ENCODE measurements at regions not wholly inside any gene's neighbourhood (a gene's known extent, or its start where the extent isn't known, plus 50 kb on each side); places are given as distances from the start of the nearest gene placed in this dataset.

DNA sequence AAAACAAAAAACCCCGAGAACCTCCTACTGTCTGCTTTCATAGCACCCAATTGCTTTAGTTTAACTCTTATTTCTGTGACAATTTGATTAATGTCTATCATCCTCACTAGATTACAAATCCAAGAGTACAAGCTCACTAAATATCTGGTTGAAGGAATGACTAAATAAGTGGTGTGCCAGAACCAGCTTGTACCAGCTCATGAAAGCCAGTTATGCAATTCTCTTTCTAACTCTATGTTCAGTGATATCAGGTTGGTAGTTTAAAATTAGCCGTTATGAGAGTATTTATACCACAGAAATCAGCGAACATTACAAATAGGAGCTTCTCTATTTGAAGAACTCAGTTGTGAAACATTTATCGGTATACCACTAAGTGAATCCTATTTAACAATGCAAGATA, 137.2 kb upstream of the MITF start:
- H3K4me1 ChIP-seq, result no peaks in the 10 kb centered on the region
- no peaks in the 10 kb centered on the region for H3K27me3 ChIP-seq
- no peak for DNase-seq (ENCODE audit: low spot score in 2 of 2)
- no peak overlapping the region for H3K4me3 ChIP-seq
- intact Hi-C loops (cut with DNase I; ENCODE audit: low total_unique reads), result no loop called here
- H3K36me3 ChIP-seq, result no peaks in the 10 kb centered on the region
- H3K9me3 ChIP-seq, result peaks cover 0 to 3% of the 10 kb centered on the region in 2 donors
- TF ChIP-seq CTCF (IDR thresholded peaks at IDR 0.05), result no peak
- TF ChIP-seq POLR2AphosphoS5 (IDR thresholded peaks at IDR 0.05), result no peak
- TF ChIP-seq POLR2A (IDR thresholded peaks at IDR 0.05), result no peak
- no peak overlapping the region for H3K27ac ChIP-seq

- Histone ChIP-seq H3K4me1 (no peaks in the 10 kb centered on the region), H3K4me3 (no peak overlapping the region), H3K27ac (no peak overlapping the region), H3K9me3 (no peaks in the 10 kb centered on the region), H3K27me3 (no peaks in the 10 kb centered on the region), H3K36me3 (no peaks in the 10 kb centered on the region)
- DNase-seq (ENCODE audit: low spot score in 2 of 2), result no peak
- intact Hi-C loops (cut with DNase I; ENCODE audit: low total_unique reads), result no loop called here
- TF ChIP-seq POLR2A (IDR thresholded peaks at IDR 0.05), result no peak
- TF ChIP-seq POLR2AphosphoS5 (IDR thresholded peaks at IDR 0.05), result no peak
- TF ChIP-seq CTCF (IDR thresholded peaks at IDR 0.05), result no peak
Measured at GRCh38 chr3:69594286-69594685, 145.0 kb upstream of the MITF start.

DNA sequence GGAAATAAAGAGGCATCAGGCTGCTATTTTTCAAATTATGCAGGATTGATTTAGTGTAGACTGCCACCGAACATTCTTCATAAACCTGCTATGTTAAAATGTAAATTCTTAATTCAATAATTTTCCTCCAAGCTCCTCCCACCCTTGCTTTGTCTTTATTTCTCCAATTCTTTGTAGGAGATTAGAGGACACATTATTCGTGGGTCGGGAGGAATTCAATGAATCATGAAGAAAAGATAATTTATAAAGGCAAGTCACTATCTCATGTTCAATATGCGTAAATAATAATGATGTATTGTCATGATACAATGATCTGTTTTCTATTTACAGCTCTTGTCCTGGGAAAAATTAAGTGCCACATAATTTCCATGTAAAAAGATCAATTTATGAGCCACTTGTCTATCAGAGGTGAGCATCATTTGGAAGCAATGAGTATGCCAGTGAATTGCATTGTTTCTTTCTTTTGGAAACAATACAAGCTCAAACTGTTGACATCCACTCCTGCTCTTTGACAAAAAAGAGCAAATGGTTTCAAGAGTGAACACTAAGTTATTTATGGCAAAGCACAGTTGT, 148.0 kb upstream of the MITF start:
- Histone ChIP-seq H3K4me1 (no peaks in the 10 kb centered on the region), H3K36me3 (no peaks in the 10 kb centered on the region), H3K4me3 (no peak overlapping the region), H3K27ac (no peak overlapping the region), H3K9me3 (peaks cover 12 to 15% of the 10 kb centered on the region in 2 donors), H3K27me3 (no peaks in the 10 kb centered on the region)
- intact Hi-C loops (cut with DNase I; ENCODE audit: low total_unique reads), result no loop called here
- DNase-seq (ENCODE audit: low spot score in 2 of 2), result no peak
- no peak for TF ChIP-seq POLR2A (IDR thresholded peaks at IDR 0.05)
- TF ChIP-seq CTCF (IDR thresholded peaks at IDR 0.05), result no peak
- TF ChIP-seq POLR2AphosphoS5 (IDR thresholded peaks at IDR 0.05), result no peak

- H3K27ac ChIP-seq, result no peak overlapping the region
- peaks cover 12 to 19% of the 10 kb centered on the region in 2 donors for H3K9me3 ChIP-seq
- no peak for DNase-seq (ENCODE audit: low spot score in 2 of 2)
- intact Hi-C loops (cut with DNase I; ENCODE audit: low total_unique reads), result no loop called here
- no peak overlapping the region for H3K4me3 ChIP-seq
- H3K36me3 ChIP-seq, result no peaks in the 10 kb centered on the region
- H3K4me1 ChIP-seq, result no peaks in the 10 kb centered on the region
- no peaks in the 10 kb centered on the region for H3K27me3 ChIP-seq
- TF ChIP-seq POLR2A (IDR thresholded peaks at IDR 0.05), result no peak
- TF ChIP-seq POLR2AphosphoS5 (IDR thresholded peaks at IDR 0.05), result no peak
- TF ChIP-seq CTCF (IDR thresholded peaks at IDR 0.05), result no peak
Measured at GRCh38 chr3:69590111-69590510, 149.2 kb upstream of the MITF start.

DNA sequence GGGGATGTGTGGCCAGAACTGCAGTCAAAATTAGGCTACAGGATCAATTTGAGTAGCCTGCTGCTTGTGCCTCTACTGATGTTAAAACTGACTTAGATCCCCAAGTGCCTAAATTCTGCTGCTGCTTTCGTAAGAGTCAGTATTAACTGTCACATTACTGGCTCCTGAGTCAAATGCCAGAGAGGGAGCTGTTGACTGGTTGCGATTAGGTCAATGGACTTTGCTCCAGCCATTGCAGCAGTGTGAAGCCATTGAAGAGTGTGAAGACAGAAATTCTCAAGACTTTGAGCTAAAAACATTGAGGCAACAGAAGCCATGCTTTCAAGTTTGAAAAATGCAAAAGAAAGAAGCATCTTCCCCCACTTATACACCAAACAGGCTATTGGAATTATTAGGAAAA, 151.1 kb upstream of the MITF start:
- no peak overlapping the region for H3K4me3 ChIP-seq
- H3K27me3 ChIP-seq, result no peaks in the 10 kb centered on the region
- intact Hi-C loops (cut with DNase I; ENCODE audit: low total_unique reads), result no loop called here
- TF ChIP-seq POLR2AphosphoS5 (IDR thresholded peaks at IDR 0.05) (no peak), POLR2A (IDR thresholded peaks at IDR 0.05) (no peak), CTCF (IDR thresholded peaks at IDR 0.05) (no peak)
- H3K36me3 ChIP-seq, result no peaks in the 10 kb centered on the region
- H3K9me3 ChIP-seq, result peaks cover 12 to 19% of the 10 kb centered on the region in 2 donors
- no peak overlapping the region for H3K27ac ChIP-seq
- no peak for DNase-seq (ENCODE audit: low spot score in 2 of 2)
- no peaks in the 10 kb centered on the region for H3K4me1 ChIP-seq

Measured in breast epithelium (tissue), 4 donors.